HCT116 (cell line): ENCODE measurements at regions not wholly inside any gene's neighbourhood (a gene's known extent, or its start where the extent isn't known, plus 50 kb on each side); places are given as distances from the start of the nearest gene placed in this dataset.

Experiments
- ATAC-seq: fragments of 200-7000 bp; cut with Tn5 transposase; 2 replicates; pipeline ENCODE4 v1.9.1; 2020; ENCODE audit warnings: mild to moderate bottlenecking, moderate library complexity
- BruUV-seq: library from RNA; stranded (reverse); fragments of 400-500 nt; replicated peaks from 2 replicates; lab custom pipeline; 2021; lab: Mats Ljungman, UMichigan
- CTCF ChIA-PET: fragments of 300-600 bp; sonication (Branson Sonifier 250); formaldehyde crosslinking; loops from one replicate; lab custom pipeline; 2021; ENCODE audit warnings: antibody characterized with exemption; lab: Charles Lee
- POLR2A ChIA-PET: fragments of 300-600, 350-600 bp; sonication (Branson Sonifier 250); formaldehyde crosslinking; loops from one replicate; lab custom pipeline; 2021; ENCODE audit warnings: antibody characterized with exemption; lab: Charles Lee
- RAD21 ChIA-PET, 2 experiments: fragments of 300-600 bp; sonication (Branson Sonifier 250); formaldehyde crosslinking; loops; one replicate each; lab custom pipeline; 2023; ENCODE audit warnings: low total read pairs in 2 of 2; ENCODE audit not compliant: uncharacterized antibody in 2 of 2, unreplicated experiment in 2 of 2, low non-redundant PET in 1 of 2; lab: Charles Lee
- DNase-seq: peaks from one replicate; pipeline ENCODE4 v3.0.0-alpha.2; 2010; ENCODE audit warnings: low read depth, low spot score
- H2AFZ ChIP-seq: fragments of 200-600 bp; shearing (Covaris generic), sonication (generic); 2 replicates; pipeline ENCODE4 v1.6.1; 2017; ENCODE audit warnings: low read depth, mixed run types, mixed read lengths, antibody characterized with exemption, low read length; ENCODE audit not compliant: poor library complexity, severe bottlenecking
- H3K27ac ChIP-seq: 2 replicates; pipeline ENCODE4 v1.5.1; 2012; ENCODE audit warnings: low read depth, low read length
- H3K27me3 ChIP-seq: fragments of 200-600 bp; sonication (generic); 2 replicates; pipeline ENCODE4 v1.6.1; 2016; ENCODE audit warnings: mixed run types, low read length, mixed read lengths; ENCODE audit not compliant: insufficient read depth
- H3K36me3 ChIP-seq, 2 experiments: fragments of 200-500 bp in 1 of 2; fragments of 200-600 bp in 1 of 2; sonication (Bioruptor generic) in 1 of 2; sonication (generic) in 1 of 2; 2 replicates each; pipeline versions ENCODE4 v1.5.1 to v1.6.1; 2014 to 2016; ENCODE audit warnings: low read length in 2 of 2, inconsistent platforms in 1 of 2, mixed read lengths in 1 of 2, mixed run types in 1 of 2; ENCODE audit not compliant: insufficient read depth in 2 of 2, control insufficient read depth in 1 of 2
- H3K4me1 ChIP-seq, 2 experiments: fragments of 200-600 bp in 1 of 2; sonication (generic) in 1 of 2; 2 replicates each; pipeline versions ENCODE4 v1.5.1 to v1.6.1; 2012 to 2017; ENCODE audit warnings: low read length in 2 of 2, inconsistent platforms in 1 of 2, mild to moderate bottlenecking in 1 of 2, mixed read lengths in 1 of 2, mixed run types in 1 of 2, moderate library complexity in 1 of 2; ENCODE audit not compliant: insufficient read depth in 2 of 2, control insufficient read depth in 1 of 2
- H3K4me2 ChIP-seq: fragments of 200-600 bp; sonication (generic); 2 replicates; pipeline ENCODE4 v1.6.1; 2017; ENCODE audit warnings: mixed run types, low read length, mixed read lengths
- H3K4me3 ChIP-seq, 2 experiments: fragments of 200-600 bp in 1 of 2; sonication (generic) in 1 of 2; replicated peaks in 1 of 2; 2 replicates each; pipeline ENCODE4 v1.5.1; 2011 to 2016; ENCODE audit warnings: low read length in 2 of 2, control low read depth in 1 of 2, low read depth in 1 of 2, mild to moderate bottlenecking in 1 of 2, mixed read lengths in 1 of 2, mixed run types in 1 of 2
- H3K79me2 ChIP-seq: fragments of 200-600 bp; sonication (generic); 2 replicates; pipeline ENCODE4 v1.6.1; 2017; ENCODE audit warnings: mild to moderate bottlenecking, mixed run types, low read length, moderate library complexity, mixed read lengths; ENCODE audit not compliant: insufficient read depth
- H3K9ac ChIP-seq: fragments of 200-600 bp; sonication (generic); 2 replicates; pipeline ENCODE4 v1.6.1; 2016; ENCODE audit warnings: low read length, mixed read lengths
- H3K9me2 ChIP-seq: fragments of 200-600 bp; sonication (generic), shearing (Covaris generic); 2 replicates; pipeline ENCODE4 v1.6.1; 2017; ENCODE audit warnings: mixed run types, mild to moderate bottlenecking, moderate library complexity; ENCODE audit not compliant: insufficient read depth
- H3K9me3 ChIP-seq, 2 experiments: fragments of 200-500 bp in 1 of 2; fragments of 200-600 bp in 1 of 2; sonication (Bioruptor generic) in 1 of 2; sonication (generic) in 1 of 2; 2 replicates each; pipeline ENCODE4 v1.6.1; 2014 to 2017; ENCODE audit warnings: low read length in 2 of 2, mixed read lengths in 2 of 2, inconsistent platforms in 1 of 2, low read depth in 1 of 2, mild to moderate bottlenecking in 1 of 2, mixed run types in 1 of 2, moderate library complexity in 1 of 2; ENCODE audit not compliant: control insufficient read depth in 1 of 2, insufficient read depth in 1 of 2
- H4K20me1 ChIP-seq: fragments of 200-600 bp; sonication (generic), shearing (Covaris generic); 2 replicates; pipeline ENCODE4 v1.6.1; 2017; ENCODE audit warnings: mixed run types, mild to moderate bottlenecking, moderate library complexity; ENCODE audit not compliant: insufficient read depth
- CBX3 ChIP-seq: IDR thresholded peaks from 2 replicates; pipeline ENCODE4 v1.6.1; 2012; ENCODE audit warnings: low read depth
- EGR1 ChIP-seq: IDR thresholded peaks from 2 replicates; pipeline ENCODE4 v1.6.1; 2012; ENCODE audit warnings: low read depth
- EZH2 ChIP-seq: fragments of 200-600 bp; sonication (generic); IDR thresholded peaks from 2 replicates; pipeline ENCODE4 v1.6.1; 2017; ENCODE audit warnings: antibody characterized with exemption, mixed run types
- EZH2phosphoT487 ChIP-seq: fragments of 200-600 bp; IDR thresholded peaks from 2 replicates; pipeline ENCODE4 v1.6.1; 2018; ENCODE audit warnings: antibody characterized with exemption, borderline replicate concordance
- POLR2A ChIP-seq: IDR thresholded peaks from 2 replicates; pipeline ENCODE4 v1.7.0; 2011; ENCODE audit warnings: borderline replicate concordance; ENCODE audit not compliant: insufficient read depth, insufficient read length; ENCODE audit errors: extremely low read depth
- POLR2AphosphoS5 ChIP-seq: IDR thresholded peaks from 2 replicates; pipeline ENCODE4 v1.6.1; 2011; ENCODE audit warnings: mild to moderate bottlenecking, low read depth, low read length, moderate library complexity
- RAD21 ChIP-seq: IDR thresholded peaks from 2 replicates; pipeline ENCODE4 v1.6.1; 2012; ENCODE audit warnings: low read depth, mild to moderate bottlenecking
- REST ChIP-seq: IDR thresholded peaks from 2 replicates; pipeline ENCODE4 v1.6.1; 2012; ENCODE audit warnings: low read depth
- SIN3A ChIP-seq: IDR thresholded peaks from 2 replicates; pipeline ENCODE4 v1.6.1; 2012; ENCODE audit warnings: low read depth
- SRF ChIP-seq: IDR thresholded peaks from 2 replicates; pipeline ENCODE4 v1.6.1; 2012; ENCODE audit warnings: low read depth
- YY1 ChIP-seq: IDR thresholded peaks from 2 replicates; pipeline ENCODE4 v1.6.1; 2011; ENCODE audit warnings: low read length, low read depth, moderate library complexity, mild to moderate bottlenecking; ENCODE audit not compliant: insufficient replicate concordance; ENCODE audit errors: extremely low read depth
- ZNF274 ChIP-seq: fragments of 200-500 bp; sonication (Bioruptor generic); IDR thresholded peaks from 2 replicates; pipeline ENCODE4 v1.6.1; 2014; ENCODE audit warnings: mild to moderate bottlenecking, low read depth, low read length, inconsistent platforms
- intact Hi-C: fragments of 100-400 bp; cut with micrococcal nuclease; formaldehyde crosslinking; loops from 2 replicates; pipeline ENCODE4 v1.10.0; 2022
- TF ChIP-seq, protein P1 (sequence below): IDR thresholded peaks from 2 replicates; pipeline ENCODE4 v1.6.1; 2011; ENCODE audit warnings: mild to moderate bottlenecking, low read length, moderate library complexity; ENCODE audit not compliant: insufficient replicate concordance; ENCODE audit errors: extremely low read depth
- TF ChIP-seq, protein P2 (sequence below), 3 experiments: fragments of 200-600 bp in 1 of 3; sonication (generic) in 1 of 3; IDR thresholded peaks in 2 of 3; conservative IDR thresholded peaks in 1 of 3; 2 replicates each; pipeline ENCODE4 v1.5.1; 2012 to 2017; ENCODE audit warnings: low read depth in 2 of 3, low read length in 2 of 3, antibody characterized with exemption in 1 of 3, borderline replicate concordance in 1 of 3, control low read depth in 1 of 3, mild to moderate bottlenecking in 1 of 3, mixed read lengths in 1 of 3, mixed run types in 1 of 3, moderate library complexity in 1 of 3; ENCODE audit not compliant: insufficient read depth in 1 of 3

DNA sequence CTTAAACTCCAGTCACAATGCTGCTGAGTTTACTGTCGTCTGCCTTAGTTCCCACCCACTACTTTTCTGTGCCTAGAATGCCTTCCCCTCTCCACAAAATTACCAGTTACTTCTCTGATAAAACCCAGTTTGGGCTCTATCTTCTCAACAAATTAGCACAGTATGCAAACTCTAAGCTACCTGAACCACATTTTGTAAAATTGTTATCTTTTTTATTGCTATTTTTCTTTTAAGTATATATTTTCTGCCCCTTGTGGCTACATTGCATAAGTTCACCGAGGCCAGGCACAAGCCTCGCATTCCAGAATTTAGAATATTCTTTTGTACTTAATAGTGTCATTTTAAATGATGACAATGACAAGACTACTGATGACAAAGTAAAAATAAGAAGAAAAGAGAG, 60.0 kb downstream of the POU5F2 start (continued):
- TF ChIP-seq POLR2AphosphoS5, result no peak
- TF ChIP-seq SIN3A, result no peak
- no peak for TF ChIP-seq ZNF274
- TF ChIP-seq, protein P1, sequence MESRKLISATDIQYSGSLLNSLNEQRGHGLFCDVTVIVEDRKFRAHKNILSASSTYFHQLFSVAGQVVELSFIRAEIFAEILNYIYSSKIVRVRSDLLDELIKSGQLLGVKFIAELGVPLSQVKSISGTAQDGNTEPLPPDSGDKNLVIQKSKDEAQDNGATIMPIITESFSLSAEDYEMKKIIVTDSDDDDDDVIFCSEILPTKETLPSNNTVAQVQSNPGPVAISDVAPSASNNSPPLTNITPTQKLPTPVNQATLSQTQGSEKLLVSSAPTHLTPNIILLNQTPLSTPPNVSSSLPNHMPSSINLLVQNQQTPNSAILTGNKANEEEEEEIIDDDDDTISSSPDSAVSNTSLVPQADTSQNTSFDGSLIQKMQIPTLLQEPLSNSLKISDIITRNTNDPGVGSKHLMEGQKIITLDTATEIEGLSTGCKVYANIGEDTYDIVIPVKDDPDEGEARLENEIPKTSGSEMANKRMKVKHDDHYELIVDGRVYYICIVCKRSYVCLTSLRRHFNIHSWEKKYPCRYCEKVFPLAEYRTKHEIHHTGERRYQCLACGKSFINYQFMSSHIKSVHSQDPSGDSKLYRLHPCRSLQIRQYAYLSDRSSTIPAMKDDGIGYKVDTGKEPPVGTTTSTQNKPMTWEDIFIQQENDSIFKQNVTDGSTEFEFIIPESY, result no peak
- TF ChIP-seq, all 23 proteins: peak for 2

- Histone ChIP-seq H4K20me1 (no peaks in the 10 kb centered on the region), H3K27me3 (no peaks in the 10 kb centered on the region), H3K9me3 (no peaks in the 10 kb centered on the region), H3K79me2 (no peaks in the 10 kb centered on the region), H2AFZ (no peak overlapping the region), H3K4me3 (no peak overlapping the region), H3K9me2 (no peaks in the 10 kb centered on the region), H3K27ac (no peak overlapping the region), H3K4me2 (peak overlapping the region; percentile 55), H3K36me3 (no peaks in the 10 kb centered on the region), H3K4me1 (peaks cover 22 to 25% of the 10 kb centered on the region in 2 experiments), H3K9ac (no peak overlapping the region)
- ChIA-PET POLR2A (no interaction called here), CTCF (no interaction called here), RAD21 (interaction anchor here (0.9 to 1.4 kb wide), 2 partner anchors 124 to 238 kb away, joined by 3 read pairs; no protein-coding TSS in a partner anchor)
- BruUV-seq, result no TSS peak
- ATAC-seq, result peak; percentile 95
- intact Hi-C loops, result no loop called here
- peak; percentile 42 for DNase-seq
- TF ChIP-seq CBX3 (no peak), RAD21 (no peak), SRF (no peak), POLR2AphosphoS5 (no peak), SIN3A (peak; percentile 40; the same call in 1 of the 2 replicates), EZH2 (no peak), REST (no peak), YY1 (no peak), POLR2A (no peak), EZH2phosphoT487 (no peak), EGR1 (no peak)
- TF ChIP-seq, protein P2, sequence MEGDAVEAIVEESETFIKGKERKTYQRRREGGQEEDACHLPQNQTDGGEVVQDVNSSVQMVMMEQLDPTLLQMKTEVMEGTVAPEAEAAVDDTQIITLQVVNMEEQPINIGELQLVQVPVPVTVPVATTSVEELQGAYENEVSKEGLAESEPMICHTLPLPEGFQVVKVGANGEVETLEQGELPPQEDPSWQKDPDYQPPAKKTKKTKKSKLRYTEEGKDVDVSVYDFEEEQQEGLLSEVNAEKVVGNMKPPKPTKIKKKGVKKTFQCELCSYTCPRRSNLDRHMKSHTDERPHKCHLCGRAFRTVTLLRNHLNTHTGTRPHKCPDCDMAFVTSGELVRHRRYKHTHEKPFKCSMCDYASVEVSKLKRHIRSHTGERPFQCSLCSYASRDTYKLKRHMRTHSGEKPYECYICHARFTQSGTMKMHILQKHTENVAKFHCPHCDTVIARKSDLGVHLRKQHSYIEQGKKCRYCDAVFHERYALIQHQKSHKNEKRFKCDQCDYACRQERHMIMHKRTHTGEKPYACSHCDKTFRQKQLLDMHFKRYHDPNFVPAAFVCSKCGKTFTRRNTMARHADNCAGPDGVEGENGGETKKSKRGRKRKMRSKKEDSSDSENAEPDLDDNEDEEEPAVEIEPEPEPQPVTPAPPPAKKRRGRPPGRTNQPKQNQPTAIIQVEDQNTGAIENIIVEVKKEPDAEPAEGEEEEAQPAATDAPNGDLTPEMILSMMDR (IDR thresholded peaks at IDR 0.05 in 2 of 3, conservative IDR thresholded peaks at IDR 0.05 in 1 of 3; ENCODE audit: borderline replicate concordance in 1 of 3, insufficient read depth in 1 of 3, low read depth in 2 of 3, low read length in 2 of 3), result no peak
- TF ChIP-seq, protein P1, result no peak
These were observed 64.0 kb downstream of the POU5F2 start for GRCh38 chr5:93677359-93677891.
